Panc1 (cell line): ENCODE measurements at regions not wholly inside any gene's neighbourhood (a gene's known extent, or its start where the extent isn't known, plus 50 kb on each side); places are given as distances from the start of the nearest gene placed in this dataset.

ENCODE experiments used
- CTCF ChIP-seq: fragments of 450-650 bp; IDR thresholded peaks from 2 replicates; pipeline ENCODE4 v1.5.1; 2017; ENCODE audit warnings: mild to moderate bottlenecking
- POLR2AphosphoS5 ChIP-seq: IDR thresholded peaks from 2 replicates; pipeline ENCODE4 v1.6.1; 2012; ENCODE audit warnings: mild to moderate bottlenecking, low read depth, low read length, moderate library complexity
- REST ChIP-seq, 2 experiments: IDR thresholded peaks; 2 replicates each; pipeline ENCODE4 v1.6.1; 2011 to 2012; ENCODE audit warnings: low read depth in 2 of 2, control low read depth in 1 of 2, low read length in 1 of 2, mild to moderate bottlenecking in 1 of 2, moderate library complexity in 1 of 2; ENCODE audit not compliant: insufficient read depth in 1 of 2
- SIN3A ChIP-seq: IDR thresholded peaks from 2 replicates; pipeline ENCODE4 v1.6.1; 2012; ENCODE audit warnings: low read depth, mild to moderate bottlenecking, low read length, moderate library complexity, borderline replicate concordance; ENCODE audit not compliant: insufficient read depth
- TCF7L2 ChIP-seq: IDR thresholded peaks from 2 replicates; pipeline ENCODE4 v1.6.1; 2011; ENCODE audit warnings: mild to moderate bottlenecking, low read depth, low read length, inconsistent platforms

GRCh38 chr6:74439123-74439811, 743.3 kb downstream of the CD109 start:
- TF ChIP-seq CTCF, result no peak
- TF ChIP-seq POLR2AphosphoS5, result no peak
- TF ChIP-seq SIN3A, result no peak
- TF ChIP-seq TCF7L2, result no peak
- no peak for TF ChIP-seq REST (IDR thresholded peaks at IDR 0.05; ENCODE audit: insufficient read depth in 1 of 2, low read depth in 2 of 2, low read length in 1 of 2)
